ENCODE measurements at regions not wholly inside any gene's neighbourhood (a gene's known extent, or its start where the extent isn't known, plus 50 kb on each side); places are given as distances from the start of the nearest gene placed in this dataset.

DNA sequence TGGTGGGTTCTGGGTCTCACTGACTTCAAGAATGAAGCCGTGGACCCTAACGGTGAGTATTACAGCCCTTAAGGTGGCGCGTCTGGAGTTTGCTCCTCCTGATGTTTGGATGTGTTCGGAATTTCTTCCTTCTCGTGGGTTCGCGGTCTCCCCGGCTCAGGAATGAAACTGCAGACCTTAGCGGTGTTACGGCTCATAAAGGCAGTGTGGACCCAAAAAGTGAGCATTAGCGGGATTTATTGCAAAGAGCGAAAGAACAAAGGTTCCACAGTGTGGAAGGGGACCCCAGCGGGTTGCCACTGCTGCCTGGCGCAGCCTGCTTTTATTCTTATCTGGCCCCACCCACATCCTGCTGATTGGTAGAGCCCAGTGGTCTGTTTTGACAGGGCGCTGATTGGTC lies 420.5 kb upstream of the BCHE start:
- TF ChIP-seq, protein P1, sequence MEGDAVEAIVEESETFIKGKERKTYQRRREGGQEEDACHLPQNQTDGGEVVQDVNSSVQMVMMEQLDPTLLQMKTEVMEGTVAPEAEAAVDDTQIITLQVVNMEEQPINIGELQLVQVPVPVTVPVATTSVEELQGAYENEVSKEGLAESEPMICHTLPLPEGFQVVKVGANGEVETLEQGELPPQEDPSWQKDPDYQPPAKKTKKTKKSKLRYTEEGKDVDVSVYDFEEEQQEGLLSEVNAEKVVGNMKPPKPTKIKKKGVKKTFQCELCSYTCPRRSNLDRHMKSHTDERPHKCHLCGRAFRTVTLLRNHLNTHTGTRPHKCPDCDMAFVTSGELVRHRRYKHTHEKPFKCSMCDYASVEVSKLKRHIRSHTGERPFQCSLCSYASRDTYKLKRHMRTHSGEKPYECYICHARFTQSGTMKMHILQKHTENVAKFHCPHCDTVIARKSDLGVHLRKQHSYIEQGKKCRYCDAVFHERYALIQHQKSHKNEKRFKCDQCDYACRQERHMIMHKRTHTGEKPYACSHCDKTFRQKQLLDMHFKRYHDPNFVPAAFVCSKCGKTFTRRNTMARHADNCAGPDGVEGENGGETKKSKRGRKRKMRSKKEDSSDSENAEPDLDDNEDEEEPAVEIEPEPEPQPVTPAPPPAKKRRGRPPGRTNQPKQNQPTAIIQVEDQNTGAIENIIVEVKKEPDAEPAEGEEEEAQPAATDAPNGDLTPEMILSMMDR (conservative IDR thresholded peaks at IDR 0.05 in 1 of 2, IDR thresholded peaks at IDR 0.05 in 1 of 2; ENCODE audit: extremely low read depth in 1 of 2, insufficient read depth in 1 of 2, low read depth in 1 of 2, low read length in 2 of 2): no peak
- TF ChIP-seq EZH2 (IDR thresholded peaks at IDR 0.05; ENCODE audit: borderline replicate concordance, low read length): no peak

All from mammary epithelial cell (primary cell).